Choroid plexus epithelial cell (primary cell): ENCODE measurements at regions not wholly inside any gene's neighbourhood (a gene's known extent, or its start where the extent isn't known, plus 50 kb on each side); places are given as distances from the start of the nearest gene placed in this dataset.

Experiments used
- DNase-seq: peaks from one replicate; pipeline ENCODE4 v3.0.0-alpha.2; 2010; ENCODE audit warnings: low read depth
- H3K4me3 ChIP-seq: 2 replicates; pipeline ENCODE4 v1.5.1; 2011; ENCODE audit warnings: low read depth, mild to moderate bottlenecking, control low read depth, low read length, moderate library complexity
- TF ChIP-seq, protein P1 (sequence below): conservative IDR thresholded peaks from 2 replicates; pipeline ENCODE4 v1.5.1; 2011; ENCODE audit warnings: low read depth, mild to moderate bottlenecking, control low read depth, inconsistent platforms, low read length, moderate library complexity

DNA sequence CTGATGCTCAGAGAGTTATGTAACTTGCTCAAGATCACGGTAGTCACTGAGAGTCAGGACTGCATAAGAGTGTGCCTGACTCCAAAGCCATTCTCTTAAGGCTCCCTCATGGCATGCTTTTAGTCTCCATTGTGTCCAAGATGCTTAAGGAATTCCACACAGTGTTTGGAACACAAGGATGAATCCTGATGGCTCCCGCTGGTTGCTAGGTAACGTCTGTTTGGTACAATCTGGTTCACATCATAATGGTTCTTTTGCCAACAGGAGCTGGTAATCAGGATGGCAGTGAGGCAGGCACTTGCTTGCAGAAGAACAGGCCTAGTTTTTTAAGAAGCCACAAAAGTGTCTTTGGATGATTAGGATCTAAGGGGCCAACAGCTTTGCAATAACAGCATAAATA, 436.5 kb upstream of the DAB1 start:
- H3K4me3 ChIP-seq: no peak overlapping the region
- no peak for DNase-seq
- TF ChIP-seq, protein P1, sequence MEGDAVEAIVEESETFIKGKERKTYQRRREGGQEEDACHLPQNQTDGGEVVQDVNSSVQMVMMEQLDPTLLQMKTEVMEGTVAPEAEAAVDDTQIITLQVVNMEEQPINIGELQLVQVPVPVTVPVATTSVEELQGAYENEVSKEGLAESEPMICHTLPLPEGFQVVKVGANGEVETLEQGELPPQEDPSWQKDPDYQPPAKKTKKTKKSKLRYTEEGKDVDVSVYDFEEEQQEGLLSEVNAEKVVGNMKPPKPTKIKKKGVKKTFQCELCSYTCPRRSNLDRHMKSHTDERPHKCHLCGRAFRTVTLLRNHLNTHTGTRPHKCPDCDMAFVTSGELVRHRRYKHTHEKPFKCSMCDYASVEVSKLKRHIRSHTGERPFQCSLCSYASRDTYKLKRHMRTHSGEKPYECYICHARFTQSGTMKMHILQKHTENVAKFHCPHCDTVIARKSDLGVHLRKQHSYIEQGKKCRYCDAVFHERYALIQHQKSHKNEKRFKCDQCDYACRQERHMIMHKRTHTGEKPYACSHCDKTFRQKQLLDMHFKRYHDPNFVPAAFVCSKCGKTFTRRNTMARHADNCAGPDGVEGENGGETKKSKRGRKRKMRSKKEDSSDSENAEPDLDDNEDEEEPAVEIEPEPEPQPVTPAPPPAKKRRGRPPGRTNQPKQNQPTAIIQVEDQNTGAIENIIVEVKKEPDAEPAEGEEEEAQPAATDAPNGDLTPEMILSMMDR: no peak

DNA sequence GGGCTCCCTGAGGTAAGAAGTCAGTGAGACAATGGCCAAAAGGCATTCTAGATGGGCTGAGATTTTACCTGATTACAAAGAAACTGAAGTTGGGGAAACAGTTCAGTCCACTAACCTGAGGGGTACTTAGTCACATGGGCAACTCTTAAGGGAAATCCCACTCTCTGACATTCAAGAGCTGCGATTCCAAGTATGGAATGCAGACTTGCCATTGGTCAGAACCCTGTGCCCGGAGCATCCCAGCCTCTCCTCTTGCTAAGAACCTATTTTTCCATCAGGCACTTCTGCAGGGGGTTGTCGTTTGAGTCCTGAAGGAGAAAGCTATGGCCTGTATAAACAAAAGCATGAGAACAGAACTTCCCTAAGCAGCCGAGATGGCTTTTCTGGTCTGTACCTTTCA, 434.9 kb upstream of the DAB1 start:
- no peak for DNase-seq
- no peak overlapping the region for H3K4me3 ChIP-seq
- TF ChIP-seq, protein P1: no peak

DNA sequence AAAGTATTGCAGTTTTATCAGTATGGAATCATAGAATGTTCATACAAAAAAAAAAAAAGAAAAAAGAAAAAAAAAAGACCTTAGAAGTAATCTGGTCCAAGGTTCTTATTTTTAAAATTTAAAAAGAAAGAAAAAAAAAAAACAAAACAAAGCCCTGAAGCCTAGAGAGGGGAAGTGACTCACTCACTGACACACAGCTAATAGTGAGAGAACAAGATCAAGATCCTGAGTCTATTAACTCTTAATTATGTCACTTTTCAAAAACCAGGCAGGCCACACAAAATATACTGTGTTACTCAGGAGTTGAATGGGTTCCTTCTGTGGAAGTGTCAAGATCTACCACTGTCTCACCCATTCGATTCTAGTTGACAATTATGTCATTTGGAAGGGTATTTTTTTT, 433.9 kb upstream of the DAB1 start:
- peak; percentile 8 for DNase-seq
- TF ChIP-seq, protein P1: no peak
- H3K4me3 ChIP-seq: no peak overlapping the region

DNA sequence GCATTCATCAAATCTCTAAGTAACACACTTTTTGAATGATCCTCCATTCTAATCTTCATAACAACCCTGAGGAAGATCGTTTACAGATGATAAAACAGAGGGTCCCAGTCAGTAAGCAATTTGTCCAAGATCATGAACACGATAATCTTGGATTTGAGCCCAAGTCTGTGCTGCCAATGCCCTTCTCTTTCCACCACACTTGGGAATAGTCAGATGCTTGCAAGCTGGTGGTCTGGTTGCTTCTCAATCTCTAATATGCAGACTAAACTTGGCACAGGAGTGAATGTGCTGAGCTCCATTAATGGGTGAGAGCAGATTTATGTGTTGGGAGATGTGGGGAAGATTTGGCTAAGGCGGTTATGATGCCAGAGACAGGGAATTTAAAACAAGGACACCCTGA, 430.6 kb upstream of the DAB1 start:
- TF ChIP-seq, protein P1: no peak
- H3K4me3 ChIP-seq: no peak overlapping the region
- DNase-seq: no peak

DNA sequence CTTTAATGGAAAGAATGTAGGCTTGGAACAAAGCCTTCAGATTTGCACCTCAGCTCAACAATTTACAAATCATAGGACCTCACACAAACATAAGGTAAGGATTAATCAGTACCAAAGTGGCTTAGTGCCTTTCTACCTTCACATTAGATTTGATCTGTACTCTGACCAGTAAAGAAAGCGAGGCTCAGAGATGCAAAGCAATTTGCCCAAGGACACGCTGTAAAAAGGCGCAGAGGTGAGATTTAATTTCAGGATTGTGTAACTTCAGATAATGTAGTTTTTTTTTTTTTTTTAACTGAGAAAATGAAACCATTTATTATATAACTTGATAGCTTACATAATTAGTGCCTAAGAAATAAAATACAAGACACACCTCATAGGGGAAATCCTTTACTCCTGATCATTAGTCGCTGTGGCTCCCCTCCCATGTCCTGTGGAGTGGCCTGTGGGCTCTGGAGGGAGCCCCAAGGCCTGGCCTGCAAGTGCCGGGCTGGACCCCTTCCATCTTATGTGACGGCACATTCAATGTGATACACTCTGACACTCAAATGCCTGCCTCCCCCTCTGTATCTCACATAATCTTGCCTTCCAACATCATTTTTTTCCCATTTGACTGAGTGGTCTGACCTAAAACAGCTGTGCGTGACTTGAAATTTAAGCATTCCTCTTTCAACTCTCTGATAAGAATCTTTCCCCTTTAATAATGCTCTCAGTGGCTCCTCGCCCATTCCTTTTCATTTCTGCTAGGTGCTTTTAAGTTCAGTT, 426.5 kb upstream of the DAB1 start:
- H3K4me3 ChIP-seq: no peak overlapping the region
- TF ChIP-seq, protein P1: no peak
- DNase-seq: no peak

DNA sequence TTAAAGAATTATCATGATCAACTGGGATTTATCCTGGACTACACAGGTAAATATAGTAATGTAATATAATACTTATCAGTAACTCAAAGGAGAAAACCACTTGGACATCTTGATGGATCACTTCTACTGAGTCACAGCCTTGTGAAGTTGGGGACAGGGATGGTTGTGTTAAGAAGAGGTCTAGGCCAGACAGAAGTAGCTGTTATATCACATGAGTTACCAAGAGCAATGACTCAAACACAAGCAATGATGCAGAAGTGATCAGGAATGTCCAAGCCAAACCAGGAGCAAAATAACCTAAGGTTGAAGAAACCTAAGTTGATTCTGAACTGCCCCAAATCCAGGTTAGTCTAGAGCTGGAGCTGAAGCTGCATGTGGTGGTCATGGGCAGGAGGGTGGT, 424.5 kb upstream of the DAB1 start:
- DNase-seq: peak; percentile 33
- TF ChIP-seq, protein P1: no peak
- no peak overlapping the region for H3K4me3 ChIP-seq

DNA sequence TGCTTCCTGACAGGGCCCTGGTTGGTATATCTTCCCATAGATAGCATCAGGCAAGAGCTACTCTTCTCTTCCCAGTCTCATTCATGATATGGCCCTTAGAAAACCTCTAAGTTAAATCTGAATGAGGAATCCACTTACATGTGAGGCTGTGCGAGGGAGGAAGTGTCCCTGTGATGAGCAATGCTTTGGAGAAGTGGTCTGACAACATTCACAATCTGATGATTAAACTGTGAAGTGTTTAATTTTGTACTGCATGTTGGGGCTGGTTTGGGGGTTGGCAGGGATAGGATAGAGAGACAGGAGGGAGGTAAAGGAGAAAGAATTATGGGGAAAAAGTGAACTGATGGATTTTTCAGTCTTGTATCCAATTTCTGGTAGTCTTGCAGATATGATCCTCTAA, 421.2 kb upstream of the DAB1 start:
- peak; percentile 39 for DNase-seq
- TF ChIP-seq, protein P1: no peak
- no peak overlapping the region for H3K4me3 ChIP-seq
